ENCODE measurements at regions not wholly inside any gene's neighbourhood (a gene's known extent, or its start where the extent isn't known, plus 50 kb on each side); places are given as distances from the start of the nearest gene placed in this dataset.

DNA sequence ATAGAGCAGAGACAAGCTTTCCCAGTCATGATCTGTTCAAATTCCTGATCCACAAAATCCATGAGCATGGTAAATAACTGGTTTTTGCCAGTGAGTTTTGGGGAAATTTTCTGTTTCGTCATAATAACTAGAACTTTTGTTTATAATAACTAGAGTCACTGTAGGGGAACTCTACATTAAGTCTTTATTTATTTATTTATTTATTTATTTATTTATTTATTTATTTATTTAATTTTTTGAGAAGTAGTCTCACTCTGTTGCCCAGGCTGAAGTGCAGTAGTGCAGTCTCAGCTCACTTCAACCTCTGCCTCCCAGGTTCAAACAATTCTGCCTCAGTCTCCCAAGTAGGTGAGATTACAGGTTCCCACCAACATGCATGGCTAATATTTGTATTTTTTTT is 1106.8 kb downstream of the AMY1C start:
- FAIRE-seq (no peak), DNase-seq (ENCODE audit: low read depth, low spot score) (no peak), ATAC-seq (no peak)
- H4K20me1 ChIP-seq (ENCODE audit: control insufficient read depth, insufficient read depth), result no peaks in the 10 kb centered on the region
- H2AFZ ChIP-seq (ENCODE audit: control insufficient read depth, low read depth, low read length), result no peak overlapping the region
- H3K79me2 ChIP-seq (ENCODE audit: control insufficient read depth, insufficient read depth, low read length), result no peaks in the 10 kb centered on the region
- TF ChIP-seq POLR2A (IDR thresholded peaks at IDR 0.05; ENCODE audit: low read depth, low read length) (no peak), KLF5 (IDR thresholded peaks at IDR 0.05; ENCODE audit: partially characterized antibody) (no peak), HDGF (IDR thresholded peaks at IDR 0.05) (no peak), KAT2A (conservative IDR thresholded peaks at IDR 0.05; ENCODE audit: control insufficient read depth, low read depth, low read length) (no peak), EZH2 (IDR thresholded peaks at IDR 0.05; ENCODE audit: borderline replicate concordance, control insufficient read depth, low read depth, low read length) (no peak), ZBED1 (IDR thresholded peaks at IDR 0.05; ENCODE audit: borderline replicate concordance) (no peak)
- TF ChIP-seq, protein P1, sequence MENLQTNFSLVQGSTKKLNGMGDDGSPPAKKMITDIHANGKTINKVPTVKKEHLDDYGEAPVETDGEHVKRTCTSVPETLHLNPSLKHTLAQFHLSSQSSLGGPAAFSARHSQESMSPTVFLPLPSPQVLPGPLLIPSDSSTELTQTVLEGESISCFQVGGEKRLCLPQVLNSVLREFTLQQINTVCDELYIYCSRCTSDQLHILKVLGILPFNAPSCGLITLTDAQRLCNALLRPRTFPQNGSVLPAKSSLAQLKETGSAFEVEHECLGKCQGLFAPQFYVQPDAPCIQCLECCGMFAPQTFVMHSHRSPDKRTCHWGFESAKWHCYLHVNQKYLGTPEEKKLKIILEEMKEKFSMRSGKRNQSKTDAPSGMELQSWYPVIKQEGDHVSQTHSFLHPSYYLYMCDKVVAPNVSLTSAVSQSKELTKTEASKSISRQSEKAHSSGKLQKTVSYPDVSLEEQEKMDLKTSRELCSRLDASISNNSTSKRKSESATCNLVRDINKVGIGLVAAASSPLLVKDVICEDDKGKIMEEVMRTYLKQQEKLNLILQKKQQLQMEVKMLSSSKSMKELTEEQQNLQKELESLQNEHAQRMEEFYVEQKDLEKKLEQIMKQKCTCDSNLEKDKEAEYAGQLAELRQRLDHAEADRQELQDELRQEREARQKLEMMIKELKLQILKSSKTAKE (IDR thresholded peaks at IDR 0.05; ENCODE audit: low read depth, poor library complexity, severe bottlenecking), result no peak
- TF ChIP-seq, protein P2, sequence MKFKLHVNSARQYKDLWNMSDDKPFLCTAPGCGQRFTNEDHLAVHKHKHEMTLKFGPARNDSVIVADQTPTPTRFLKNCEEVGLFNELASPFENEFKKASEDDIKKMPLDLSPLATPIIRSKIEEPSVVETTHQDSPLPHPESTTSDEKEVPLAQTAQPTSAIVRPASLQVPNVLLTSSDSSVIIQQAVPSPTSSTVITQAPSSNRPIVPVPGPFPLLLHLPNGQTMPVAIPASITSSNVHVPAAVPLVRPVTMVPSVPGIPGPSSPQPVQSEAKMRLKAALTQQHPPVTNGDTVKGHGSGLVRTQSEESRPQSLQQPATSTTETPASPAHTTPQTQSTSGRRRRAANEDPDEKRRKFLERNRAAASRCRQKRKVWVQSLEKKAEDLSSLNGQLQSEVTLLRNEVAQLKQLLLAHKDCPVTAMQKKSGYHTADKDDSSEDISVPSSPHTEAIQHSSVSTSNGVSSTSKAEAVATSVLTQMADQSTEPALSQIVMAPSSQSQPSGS (IDR thresholded peaks at IDR 0.05; ENCODE audit: low read length), result no peak
- TF ChIP-seq, protein P3, sequence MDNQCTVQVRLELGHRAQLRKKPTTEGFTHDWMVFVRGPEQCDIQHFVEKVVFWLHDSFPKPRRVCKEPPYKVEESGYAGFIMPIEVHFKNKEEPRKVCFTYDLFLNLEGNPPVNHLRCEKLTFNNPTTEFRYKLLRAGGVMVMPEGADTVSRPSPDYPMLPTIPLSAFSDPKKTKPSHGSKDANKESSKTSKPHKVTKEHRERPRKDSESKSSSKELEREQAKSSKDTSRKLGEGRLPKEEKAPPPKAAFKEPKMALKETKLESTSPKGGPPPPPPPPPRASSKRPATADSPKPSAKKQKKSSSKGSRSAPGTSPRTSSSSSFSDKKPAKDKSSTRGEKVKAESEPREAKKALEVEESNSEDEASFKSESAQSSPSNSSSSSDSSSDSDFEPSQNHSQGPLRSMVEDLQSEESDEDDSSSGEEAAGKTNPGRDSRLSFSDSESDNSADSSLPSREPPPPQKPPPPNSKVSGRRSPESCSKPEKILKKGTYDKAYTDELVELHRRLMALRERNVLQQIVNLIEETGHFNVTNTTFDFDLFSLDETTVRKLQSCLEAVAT (IDR thresholded peaks at IDR 0.05), result no peak
- ChIA-PET POLR2A (no interaction called here), CTCF (no interaction called here), SMC1A (ENCODE audit: uncharacterized antibody, unreplicated experiment) (no interaction called here), RAD21 (ENCODE audit: unreplicated experiment) (no interaction called here)
- no peak overlapping the region for H3K4me2 ChIP-seq (ENCODE audit: control insufficient read depth, insufficient read depth)
- no TSS peak for BruUV-seq (replicated peaks)
- WGBS (ENCODE audit: insufficient coverage, insufficient replicate concordance, low lambda C conversion rate, missing lambda C conversion rate), result 30% methylated on average over 1 of the region's 1 CpG
- no peaks in the 10 kb centered on the region for H3K9me3 ChIP-seq (replicated peaks; ENCODE audit: control insufficient read depth, insufficient read depth, low read length)
- H3K27me3 ChIP-seq (replicated peaks in 1 of 2; ENCODE audit: control insufficient read depth in 2 of 2, insufficient read depth in 2 of 2, low read length in 1 of 2), result no peaks in the 10 kb centered on the region
- intact Hi-C loops (cut with micrococcal nuclease; ENCODE audit: unreplicated experiment) (no loop called here), in situ Hi-C loops (cut with MboI) (no loop called here)
- no peaks in the 10 kb centered on the region for H3K4me1 ChIP-seq (ENCODE audit: control insufficient read depth, insufficient read depth, low read length)
- H3K4me3 ChIP-seq, result no peak overlapping the region
- H3K27ac ChIP-seq (ENCODE audit: control insufficient read depth, insufficient read depth), result no peak overlapping the region
- no peak overlapping the region for H3K9ac ChIP-seq (ENCODE audit: control insufficient read depth, insufficient read depth, low read length)
- H3K36me3 ChIP-seq (ENCODE audit: control insufficient read depth in 2 of 2, insufficient read depth in 2 of 2, low read length in 1 of 2), result no peaks in the 10 kb centered on the region

Data from GM12878 (cell line).